GM21515 (cell line): ENCODE measurements at regions not wholly inside any gene's neighbourhood (a gene's known extent, or its start where the extent isn't known, plus 50 kb on each side); places are given as distances from the start of the nearest gene placed in this dataset.
"Not testable (repeated sequence)": the region's sequence is repeated elsewhere in the genome, so short reads cannot be mapped to it uniquely, and the experiment has no call there.

Source experiments
- ATAC-seq: cut with Tn5 transposase; IDR thresholded peaks from one replicate; pipeline ENCODE4 v1.9.1; 2021; ENCODE audit not compliant: unreplicated experiment

- no peak for ATAC-seq
These were observed 253.6 kb upstream of the LRRC4C start for GRCh38 chr11:41713030-41713429.

- no peak for ATAC-seq
These were observed 254.6 kb upstream of the LRRC4C start for GRCh38 chr11:41714101-41714500.

- no peak for ATAC-seq
These were observed 257.4 kb upstream of the LRRC4C start for GRCh38 chr11:41716862-41717261.

DNA sequence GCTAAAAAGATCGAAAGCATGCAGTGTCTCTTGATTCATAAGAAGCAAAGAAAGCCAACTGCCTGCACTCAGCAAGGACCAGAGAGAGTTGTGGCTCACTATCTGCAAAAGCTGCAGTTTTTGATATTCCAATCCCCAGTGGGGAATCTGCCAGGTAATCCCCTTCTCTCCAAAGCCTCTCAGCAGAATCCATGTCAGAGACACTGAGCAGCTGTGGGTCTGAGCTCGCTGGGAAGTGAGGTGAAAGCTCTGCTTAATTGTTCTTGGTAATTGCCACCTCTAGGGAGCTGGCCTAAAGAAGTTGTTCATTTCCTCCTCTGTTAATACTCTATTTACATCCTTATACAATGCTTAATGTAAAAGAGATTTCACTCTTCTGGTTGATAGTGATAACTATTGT is 261.3 kb upstream of the LRRC4C start:
- no peak for ATAC-seq

GRCh38 chr11:41728161-41728560 is 268.7 kb upstream of the LRRC4C start:
- not testable (repeated sequence) for ATAC-seq

GRCh38 chr11:41775296-41775695 is 315.8 kb upstream of the LRRC4C start:
- no peak for ATAC-seq

GRCh38 chr11:41779401-41779960 is 320.0 kb upstream of the LRRC4C start:
- no peak for ATAC-seq

DNA sequence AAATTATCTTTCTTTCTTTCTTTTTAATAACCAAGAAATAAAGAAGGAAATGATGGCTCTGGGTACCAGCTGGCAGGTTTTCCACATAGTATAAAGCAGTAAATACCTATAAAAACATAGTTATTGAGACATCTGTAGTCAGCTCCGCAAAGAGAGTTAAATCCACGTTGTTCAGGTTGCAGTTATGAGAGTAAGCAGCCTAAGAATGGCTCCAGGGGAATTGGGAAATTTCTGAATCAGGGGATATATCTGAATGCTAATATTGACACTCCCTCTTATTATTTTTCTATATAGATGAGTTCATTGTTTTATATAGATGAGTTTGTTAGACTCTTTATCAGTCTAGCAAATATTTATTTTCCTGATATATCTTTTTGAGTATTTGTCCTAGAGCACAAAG is 322.0 kb upstream of the LRRC4C start:
- ATAC-seq = no peak

GRCh38 chr11:41784513-41785335 is 325.3 kb upstream of the LRRC4C start:
- no peak for ATAC-seq

- ATAC-seq = no peak
These were observed 326.6 kb upstream of the LRRC4C start for GRCh38 chr11:41786087-41786486.

GRCh38 chr11:41788177-41788576 is 328.7 kb upstream of the LRRC4C start:
- no peak for ATAC-seq

- ATAC-seq = no peak
These were observed 329.9 kb upstream of the LRRC4C start for GRCh38 chr11:41789376-41789775.

GRCh38 chr11:41795004-41795403 is 335.6 kb upstream of the LRRC4C start:
- no peak for ATAC-seq

GRCh38 chr11:41799754-41800153 is 340.3 kb upstream of the LRRC4C start:
- no peak for ATAC-seq

DNA sequence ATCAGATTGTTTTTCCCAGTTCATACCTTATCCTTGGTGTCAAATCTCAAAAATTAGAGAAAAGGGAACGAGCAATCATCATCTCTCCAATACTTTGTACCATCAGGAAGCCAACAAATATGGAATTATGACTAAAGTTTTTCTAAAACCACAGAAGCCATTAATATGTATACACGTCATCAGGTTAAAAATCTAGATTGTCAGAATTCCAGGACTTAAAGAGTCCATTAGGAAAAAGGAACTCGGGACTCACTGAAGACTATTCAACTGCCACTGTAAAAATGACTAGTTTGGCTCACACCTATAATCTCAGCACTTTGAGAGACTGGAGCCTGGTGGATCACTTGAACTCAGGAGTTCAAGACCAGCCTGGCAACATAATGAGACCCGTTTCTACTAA is 344.4 kb upstream of the LRRC4C start:
- ATAC-seq = no peak

DNA sequence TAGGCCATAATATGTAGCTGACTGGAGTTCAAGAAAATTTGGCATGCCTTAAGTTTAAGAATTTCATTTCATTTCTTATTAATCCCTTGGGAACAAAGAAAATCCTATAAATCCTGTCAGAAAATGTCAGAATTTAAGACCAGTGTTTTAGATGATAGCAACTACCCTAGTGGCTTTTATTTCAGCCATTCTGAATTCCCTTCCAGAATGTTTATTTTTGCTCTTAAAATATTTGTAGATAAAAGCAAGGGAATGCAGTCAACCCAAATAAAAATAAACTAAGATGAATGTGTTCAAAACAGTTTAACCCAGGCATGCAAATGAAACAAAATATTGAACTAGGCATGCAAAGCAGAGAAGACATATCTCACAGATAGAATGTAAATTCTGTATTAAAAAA is 356.9 kb upstream of the LRRC4C start:
- ATAC-seq = no peak

- ATAC-seq = not testable (repeated sequence)
These were observed 364.8 kb upstream of the LRRC4C start for GRCh38 chr11:41824287-41824686.

DNA sequence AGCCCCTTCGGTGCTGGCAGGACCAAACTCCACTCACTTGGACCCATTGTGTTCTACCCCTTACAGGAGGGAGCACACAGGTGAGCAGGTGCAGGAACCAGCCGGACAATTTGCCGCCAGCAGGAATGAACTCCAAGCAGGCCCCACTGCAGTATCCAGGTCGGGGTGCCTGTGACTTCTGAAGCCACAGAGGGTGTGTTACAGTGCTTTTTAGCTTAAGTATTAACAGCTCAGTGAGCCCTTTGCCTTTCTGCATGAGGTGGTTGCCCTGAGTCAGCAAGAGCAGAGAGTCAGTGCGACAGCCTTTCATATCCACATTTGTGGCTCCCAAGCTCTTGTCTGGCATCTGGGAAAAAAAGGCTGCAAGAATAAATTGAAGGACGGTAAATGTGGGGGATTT is 366.6 kb upstream of the LRRC4C start:
- no peak for ATAC-seq

GRCh38 chr11:41836431-41836830 is 377.0 kb upstream of the LRRC4C start:
- no peak for ATAC-seq

- no peak for ATAC-seq
These were observed 383.2 kb upstream of the LRRC4C start for GRCh38 chr11:41842673-41843072.

DNA sequence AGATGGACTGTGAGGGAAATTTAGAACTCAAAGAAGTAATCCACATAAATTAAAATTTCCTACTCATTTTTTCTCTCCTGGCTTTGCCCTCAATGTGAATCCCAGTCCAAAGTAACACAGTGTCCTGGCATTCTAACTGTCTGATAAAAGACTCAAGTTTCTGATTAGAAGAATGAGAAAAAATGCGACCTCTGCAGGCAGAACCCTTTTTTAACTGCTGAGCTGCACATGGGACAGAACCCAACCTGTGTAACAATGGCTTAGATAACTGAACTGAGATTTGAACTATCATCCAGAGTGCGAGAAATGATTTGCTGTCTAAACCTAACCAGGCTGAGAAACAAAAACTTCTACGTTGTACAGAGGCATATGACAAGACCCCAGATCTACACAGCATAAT is 385.6 kb upstream of the LRRC4C start:
- ATAC-seq = no peak

- ATAC-seq = no peak
These were observed 388.9 kb upstream of the LRRC4C start for GRCh38 chr11:41848349-41848748.

GRCh38 chr11:41849250-41849649 is 389.8 kb upstream of the LRRC4C start:
- no peak for ATAC-seq
